SHP77 (cell line): ENCODE measurements at regions not wholly inside any gene's neighbourhood (a gene's known extent, or its start where the extent isn't known, plus 50 kb on each side); places are given as distances from the start of the nearest gene placed in this dataset.

ENCODE experiments used
- DNase-seq, 2 experiments: peaks; one replicate each; lab custom pipeline; 2025; lab: John Stamatoyannopoulos, UW

- DNase-seq: peak; percentile 33 to 59
These were observed 51.3 kb upstream of the LRRN2 start for GRCh38 chr1:204736836-204737235.

- DNase-seq: no peak
These were observed 53.0 kb upstream of the LRRN2 start for GRCh38 chr1:204738506-204738905.

GRCh38 chr1:204740354-204740753 is 54.8 kb upstream of the LRRN2 start:
- no peak for DNase-seq

GRCh38 chr1:204741440-204741839 is 55.9 kb upstream of the LRRN2 start:
- DNase-seq: no peak

GRCh38 chr1:204742676-204743251 is 57.2 kb upstream of the LRRN2 start:
- no peak for DNase-seq

- no peak for DNase-seq
These were observed 58.7 kb upstream of the LRRN2 start for GRCh38 chr1:204744107-204744779.

GRCh38 chr1:204746838-204747442 is 61.4 kb upstream of the LRRN2 start:
- DNase-seq: peak; percentile 45 to 47

GRCh38 chr1:204751480-204751879 is 65.9 kb upstream of the LRRN2 start:
- DNase-seq: no peak

- DNase-seq: no peak
These were observed 66.5 kb upstream of the LRRN2 start for GRCh38 chr1:204751883-204752687.

- DNase-seq: no peak
These were observed 67.1 kb upstream of the LRRN2 start for GRCh38 chr1:204752688-204753040.

GRCh38 chr1:204754821-204755220 is 69.3 kb upstream of the LRRN2 start:
- no peak for DNase-seq

GRCh38 chr1:204756349-204756748 is 70.8 kb upstream of the LRRN2 start:
- no peak for DNase-seq

GRCh38 chr1:204756811-204757210 is 71.3 kb upstream of the LRRN2 start:
- no peak for DNase-seq

GRCh38 chr1:204758601-204759000 is 73.1 kb upstream of the LRRN2 start:
- DNase-seq: no peak

GRCh38 chr1:204760350-204760749 is 74.8 kb upstream of the LRRN2 start:
- no peak for DNase-seq

GRCh38 chr1:204760757-204761156 is 75.2 kb upstream of the LRRN2 start:
- no peak for DNase-seq

- DNase-seq: peak; percentile 91
These were observed 78.4 kb upstream of the LRRN2 start for GRCh38 chr1:204763773-204764427.

GRCh38 chr1:204769997-204770396 is 84.5 kb upstream of the LRRN2 start:
- no peak for DNase-seq

- DNase-seq: no peak
These were observed 85.8 kb upstream of the LRRN2 start for GRCh38 chr1:204771358-204771757.

- no peak for DNase-seq
These were observed 87.7 kb upstream of the LRRN2 start for GRCh38 chr1:204773246-204773645.

GRCh38 chr1:204775546-204775945 is 90.0 kb upstream of the LRRN2 start:
- DNase-seq: no peak

- no peak for DNase-seq
These were observed 92.1 kb upstream of the LRRN2 start for GRCh38 chr1:204777591-204777990.
